Liver (tissue), 7 donors: ENCODE measurements at regions not wholly inside any gene's neighbourhood (a gene's known extent, or its start where the extent isn't known, plus 50 kb on each side); places are given as distances from the start of the nearest gene placed in this dataset.

Source experiments
- DNase-seq: peaks from one replicate; pipeline ENCODE4 v3.0.0-alpha.2; 2017; ENCODE audit warnings: low spot score
- H3K27ac ChIP-seq, 2 donors: one replicate each; pipeline ENCODE4 v1.7.0; 2013; ENCODE audit warnings: inconsistent platforms in 2 of 2, low read length in 2 of 2, control low read depth in 1 of 2, low read depth in 1 of 2, mild to moderate bottlenecking in 1 of 2
- H3K27me3 ChIP-seq, 4 donors: one replicate each; pipeline versions ENCODE4 v1.6.1 to v1.7.0; 2013; ENCODE audit warnings: low read length in 3 of 4, inconsistent platforms in 1 of 4, mild to moderate bottlenecking in 1 of 4, moderate library complexity in 1 of 4; ENCODE audit not compliant: control insufficient read depth in 4 of 4, insufficient read depth in 4 of 4
- H3K36me3 ChIP-seq, 4 donors: one replicate each; pipeline versions ENCODE4 v1.6.1 to v1.7.0; 2013; ENCODE audit warnings: low read length in 3 of 4, mild to moderate bottlenecking in 3 of 4, low read depth in 1 of 4, moderate library complexity in 1 of 4; ENCODE audit not compliant: control insufficient read depth in 4 of 4, insufficient read depth in 3 of 4
- H3K4me1 ChIP-seq, 4 donors: one replicate each; pipeline versions ENCODE4 v1.6.1 to v1.7.0; 2013; ENCODE audit warnings: low read length in 3 of 4, mild to moderate bottlenecking in 3 of 4, moderate library complexity in 1 of 4; ENCODE audit not compliant: control insufficient read depth in 4 of 4, insufficient read depth in 4 of 4
- H3K4me3 ChIP-seq, 3 donors: one replicate each; pipeline versions ENCODE4 v1.6.1 to v1.7.0; 2013; ENCODE audit warnings: low read length in 3 of 3, control low read depth in 1 of 3, low read depth in 1 of 3, mild to moderate bottlenecking in 1 of 3
- H3K9ac ChIP-seq, 2 donors: one replicate each; pipeline ENCODE4 v1.7.0; 2013; ENCODE audit warnings: low read length in 2 of 2, mild to moderate bottlenecking in 2 of 2, moderate library complexity in 2 of 2, control low read depth in 1 of 2, low read depth in 1 of 2
- H3K9me3 ChIP-seq, 4 donors: one replicate each; pipeline versions ENCODE4 v1.6.1 to v1.7.0; 2013; ENCODE audit warnings: low read length in 3 of 4; ENCODE audit not compliant: control insufficient read depth in 4 of 4
- ATF3 ChIP-seq: IDR thresholded peaks from 2 replicates; pipeline ENCODE4 v1.6.1; 2016; ENCODE audit warnings: antibody characterized with exemption
- CTCF ChIP-seq: fragments of 150-350 bp; IDR thresholded peaks from 2 replicates; pipeline ENCODE4 v1.5.1; 2017; ENCODE audit warnings: improper control_type of control experiment, low read depth, low read length; ENCODE audit not compliant: missing input control
- EGR1 ChIP-seq, 2 donors: IDR thresholded peaks; 2 replicates each; pipeline ENCODE4 v1.6.1; 2016 to 2018; ENCODE audit warnings: antibody characterized with exemption in 2 of 2, low read depth in 2 of 2
- FOXA1 ChIP-seq: IDR thresholded peaks from 2 replicates; pipeline ENCODE4 v1.6.1; 2016; ENCODE audit warnings: antibody characterized with exemption
- FOXA2 ChIP-seq: IDR thresholded peaks from 2 replicates; pipeline ENCODE4 v1.6.1; 2016; ENCODE audit warnings: antibody characterized with exemption
- GABPA ChIP-seq, 2 donors: IDR thresholded peaks in 1 of 2; conservative IDR thresholded peaks in 1 of 2; 2 replicates each; pipeline ENCODE4 v1.6.1; 2016; ENCODE audit warnings: antibody characterized with exemption in 2 of 2, mild to moderate bottlenecking in 1 of 2, moderate library complexity in 1 of 2
- HNF4A ChIP-seq, 2 donors: conservative IDR thresholded peaks; 2 replicates each; pipeline ENCODE4 v1.6.1; 2016; ENCODE audit warnings: antibody characterized with exemption in 2 of 2, mild to moderate bottlenecking in 2 of 2
- HNF4G ChIP-seq: IDR thresholded peaks from 2 replicates; pipeline ENCODE4 v1.6.1; 2016; ENCODE audit warnings: antibody characterized with exemption
- JUND ChIP-seq, 2 donors: IDR thresholded peaks; 2 replicates each; pipeline ENCODE4 v1.6.1; 2016; ENCODE audit warnings: antibody characterized with exemption in 2 of 2
- MAX ChIP-seq: IDR thresholded peaks from 2 replicates; pipeline ENCODE4 v1.6.1; 2016; ENCODE audit warnings: antibody characterized with exemption
- NR2F2 ChIP-seq: IDR thresholded peaks from 2 replicates; pipeline ENCODE4 v1.6.1; 2016; ENCODE audit warnings: antibody characterized with exemption
- RAD21 ChIP-seq, 2 donors: IDR thresholded peaks; 2 replicates each; pipeline ENCODE4 v1.6.1; 2016; ENCODE audit warnings: antibody characterized with exemption in 2 of 2, mild to moderate bottlenecking in 2 of 2
- REST ChIP-seq: IDR thresholded peaks from 2 replicates; pipeline ENCODE4 v1.6.1; 2016; ENCODE audit warnings: antibody characterized with exemption, mild to moderate bottlenecking
- RXRA ChIP-seq, 2 donors: IDR thresholded peaks; 2 replicates each; pipeline ENCODE4 v1.6.1; 2017 to 2018; ENCODE audit warnings: antibody characterized with exemption in 2 of 2, mild to moderate bottlenecking in 1 of 2
- SP1 ChIP-seq: IDR thresholded peaks from 2 replicates; pipeline ENCODE4 v1.6.1; 2018; ENCODE audit warnings: antibody characterized with exemption, mild to moderate bottlenecking
- TAF1 ChIP-seq: conservative IDR thresholded peaks from 2 replicates; pipeline ENCODE4 v1.6.1; 2016; ENCODE audit warnings: antibody characterized with exemption, mild to moderate bottlenecking
- ZBTB33 ChIP-seq: IDR thresholded peaks from 2 replicates; pipeline ENCODE4 v1.6.1; 2016; ENCODE audit warnings: antibody characterized with exemption
- donor health status: healthy.
- donor health status: healthy.
- donor health status: healthy.
- donor health status: healthy.

- Histone ChIP-seq H3K27ac (no peak overlapping the region), H3K9ac (no peak overlapping the region), H3K27me3 (no peaks in the 10 kb centered on the region), H3K9me3 (peaks cover 0 to 2% (median 0%) of the 10 kb centered on the region in 4 donors), H3K4me3 (no peak overlapping the region), H3K4me1 (no peaks in the 10 kb centered on the region), H3K36me3 (no peaks in the 10 kb centered on the region)
- TF ChIP-seq SP1, result no peak
- TF ChIP-seq GABPA (IDR thresholded peaks at IDR 0.05 in 1 of 2, conservative IDR thresholded peaks at IDR 0.05 in 1 of 2), result no peak
- TF ChIP-seq ZBTB33, result no peak
- no peak for TF ChIP-seq FOXA1
- TF ChIP-seq TAF1, result no peak
- no peak for TF ChIP-seq REST
- no peak for TF ChIP-seq CTCF
- no peak for TF ChIP-seq RXRA (IDR thresholded peaks at IDR 0.05)
- TF ChIP-seq FOXA2, result no peak
- TF ChIP-seq RAD21 (IDR thresholded peaks at IDR 0.05), result no peak
- TF ChIP-seq MAX, result no peak
- TF ChIP-seq ATF3, result no peak
- TF ChIP-seq EGR1 (IDR thresholded peaks at IDR 0.05; ENCODE audit: low read depth in 2 of 2), result no peak
- TF ChIP-seq JUND (IDR thresholded peaks at IDR 0.05), result no peak
- TF ChIP-seq HNF4G, result no peak
- TF ChIP-seq HNF4A (conservative IDR thresholded peaks at IDR 0.05), result no peak
- no peak for TF ChIP-seq NR2F2
- DNase-seq, result no peak
These were observed 160.2 kb downstream of the ATP6V1G3 start for GRCh38 chr1:198380275-198380674.

GRCh38 chr1:198377702-198378101 is 162.8 kb downstream of the ATP6V1G3 start:
- Histone ChIP-seq H3K9me3 (peaks cover 0 to 4% (median 0%) of the 10 kb centered on the region in 4 donors), H3K4me1 (no peaks in the 10 kb centered on the region), H3K9ac (no peak overlapping the region), H3K36me3 (no peaks in the 10 kb centered on the region), H3K27ac (no peak overlapping the region), H3K27me3 (no peaks in the 10 kb centered on the region), H3K4me3 (no peak overlapping the region)
- DNase-seq, result no peak
- TF ChIP-seq EGR1 (IDR thresholded peaks at IDR 0.05; ENCODE audit: low read depth in 2 of 2), result no peak
- no peak for TF ChIP-seq NR2F2
- no peak for TF ChIP-seq MAX
